SK-N-MC (cell line): ENCODE measurements at regions not wholly inside any gene's neighbourhood (a gene's known extent, or its start where the extent isn't known, plus 50 kb on each side); places are given as distances from the start of the nearest gene placed in this dataset.

Experiments
- EZH2 ChIP-seq: fragments of 200-600 bp; sonication (generic); IDR thresholded peaks from one replicate; pipeline ENCODE4 v1.6.1; 2017; ENCODE audit warnings: antibody characterized with exemption
- FOXP2 ChIP-seq: optimal IDR thresholded peaks from 2 replicates; pipeline ENCODE3; 2011; ENCODE audit warnings: mild to moderate bottlenecking, moderate library complexity; ENCODE audit not compliant: insufficient read depth; ENCODE audit errors: extremely low read length, control extremely low read depth
- POLR2AphosphoS5 ChIP-seq: IDR thresholded peaks from 2 replicates; pipeline ENCODE4 v1.6.1; 2012; ENCODE audit warnings: mild to moderate bottlenecking, low read depth, low read length, borderline replicate concordance

- no peak for TF ChIP-seq EZH2
- TF ChIP-seq POLR2AphosphoS5: no peak
- TF ChIP-seq FOXP2: no peak
Measured at GRCh38 chrX:40388441-40388840, 192.3 kb upstream of the ATP6AP2 start.
